Gastrocnemius medialis (tissue), 4 donors: ENCODE measurements at regions not wholly inside any gene's neighbourhood (a gene's known extent, or its start where the extent isn't known, plus 50 kb on each side); places are given as distances from the start of the nearest gene placed in this dataset.
A peak's percentile ranks its signal among the peaks of the same experiment; 100 is the strongest.

Experiments used
- ATAC-seq, 2 donors: fragments of 150-250 bp; one replicate each; pipeline ENCODE4 v1.9.1; 2016
- DNase-seq, 2 donors: peaks; one replicate each; pipeline ENCODE4 v3.0.0-alpha.2; 2019
- H3K27ac ChIP-seq, 4 donors: fragments of 200-600 bp; sonication (generic); 1 replicate in 1 of 4; 2 replicates in 3 of 4; pipeline ENCODE4 v1.5.1; 2016 to 2018; ENCODE audit warnings: mild to moderate bottlenecking in 2 of 4, moderate library complexity in 1 of 4
- H3K27me3 ChIP-seq, 3 donors: fragments of 200-600 bp; sonication (generic) in 2 of 3; 1 replicate in 1 of 3; 2 replicates in 2 of 3; pipeline versions ENCODE4 v1.5.1 to v1.6.0; 2016 to 2019; ENCODE audit warnings: mild to moderate bottlenecking in 1 of 3, moderate library complexity in 1 of 3
- H3K36me3 ChIP-seq, 2 donors: fragments of 200-600 bp; sonication (generic) in 1 of 2; one replicate each; pipeline ENCODE4 v1.5.1; 2017 to 2018
- H3K4me1 ChIP-seq, 2 donors: fragments of 200-600 bp; sonication (generic) in 1 of 2; one replicate each; pipeline ENCODE4 v1.5.1; 2016 to 2017; ENCODE audit warnings: mild to moderate bottlenecking in 2 of 2
- H3K4me3 ChIP-seq, 4 donors: fragments of 200-600 bp; sonication (generic) in 3 of 4; 1 replicate in 1 of 4; 2 replicates in 3 of 4; pipeline ENCODE4 v1.5.1; 2016 to 2019; ENCODE audit warnings: mild to moderate bottlenecking in 2 of 4
- H3K9me3 ChIP-seq, 3 donors: fragments of 200-600 bp; sonication (generic) in 2 of 3; 1 replicate in 1 of 3; 2 replicates in 2 of 3; pipeline ENCODE4 v1.5.1; 2016 to 2019
- CTCF ChIP-seq, 5 experiments: fragments of 450-650 bp in 3 of 5; fragments of 200-600 bp in 2 of 5; sonication (generic) in 2 of 5; IDR thresholded peaks in 4 of 5; conservative IDR thresholded peaks in 1 of 5; 1 replicate in 4 of 5; 2 replicates in 1 of 5; pipeline ENCODE4 v1.5.1; 2016 to 2019; ENCODE audit warnings: antibody characterized with exemption in 5 of 5, mild to moderate bottlenecking in 3 of 5, moderate library complexity in 3 of 5
- POLR2A ChIP-seq, 2 donors: fragments of 450-650 bp; IDR thresholded peaks; one replicate each; pipeline ENCODE4 v1.6.1; 2017; ENCODE audit warnings: antibody characterized with exemption in 2 of 2, mild to moderate bottlenecking in 2 of 2, moderate library complexity in 2 of 2
- in situ Hi-C, 4 donors: fragments of 200-750 bp; cut with MboI; loops; one replicate each; pipeline versions ENCODE4 v1.15.0 to v1.8.0; 2017; ENCODE audit warnings: low sequenced_read_pairs in 4 of 4
- intact Hi-C: fragments of 100-400 bp; cut with DNase I; formaldehyde crosslinking; loops from one replicate; pipeline ENCODE4 v1.15.1; 2023; ENCODE audit warnings: low total_unique reads

DNA sequence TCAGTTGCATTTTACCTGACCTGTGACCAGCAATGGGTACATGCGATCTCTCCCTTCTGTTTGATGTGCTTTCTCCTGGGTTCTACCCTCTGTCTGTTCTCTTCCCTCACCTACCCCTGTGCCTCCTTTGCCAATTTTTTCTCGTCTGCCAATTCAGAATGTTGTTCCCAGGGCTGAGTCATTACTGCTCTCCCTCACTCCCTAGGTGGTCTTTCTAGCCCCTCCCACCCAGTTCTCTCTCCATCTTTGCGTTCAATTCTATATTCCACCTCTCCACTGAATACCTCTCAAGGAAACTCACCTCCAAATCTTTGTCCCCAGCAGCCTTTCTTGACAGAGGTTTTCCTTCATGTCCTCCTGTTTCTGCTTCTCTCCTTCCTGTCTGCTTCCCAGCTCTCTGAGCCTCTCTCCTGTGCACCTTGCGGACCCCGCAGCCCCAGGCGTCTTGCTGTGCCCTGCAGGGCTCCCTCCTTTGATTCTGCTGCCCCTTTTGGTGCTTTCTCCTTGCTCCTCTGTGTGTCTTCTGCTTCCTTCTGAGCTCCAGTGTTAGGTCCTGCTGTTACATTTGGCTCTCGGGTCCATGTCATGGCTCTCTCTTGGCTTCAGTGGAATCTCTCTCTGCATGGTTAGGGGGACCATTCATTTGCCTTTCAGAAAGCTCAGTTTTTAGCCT lies 398.2 kb upstream of the TPM1 start:
- no peaks in the 10 kb centered on the region for H3K27me3 ChIP-seq
- H3K4me3 ChIP-seq = no peak overlapping the region
- DNase-seq = no peak
- TF ChIP-seq CTCF (IDR thresholded peaks at IDR 0.05 in 4 of 5, conservative IDR thresholded peaks at IDR 0.05 in 1 of 5) (no peak), POLR2A (IDR thresholded peaks at IDR 0.05) (no peak)
- H3K9me3 ChIP-seq = no peaks in the 10 kb centered on the region
- H3K27ac ChIP-seq = peak overlapping the region in 3 of 4 donors; percentile 66 to 75 (median 71)
- ATAC-seq = no peak
- in situ Hi-C loops (loop anchor here in 1 of 4 donors (25.0 kb wide), 1 partner anchor 257 kb away; the partner anchor contains the start of gene TLN2), intact Hi-C loops (no loop called here)
- H3K36me3 ChIP-seq = no peaks in the 10 kb centered on the region
- peaks cover 33 to 36% of the 10 kb centered on the region in 2 donors for H3K4me1 ChIP-seq

DNA sequence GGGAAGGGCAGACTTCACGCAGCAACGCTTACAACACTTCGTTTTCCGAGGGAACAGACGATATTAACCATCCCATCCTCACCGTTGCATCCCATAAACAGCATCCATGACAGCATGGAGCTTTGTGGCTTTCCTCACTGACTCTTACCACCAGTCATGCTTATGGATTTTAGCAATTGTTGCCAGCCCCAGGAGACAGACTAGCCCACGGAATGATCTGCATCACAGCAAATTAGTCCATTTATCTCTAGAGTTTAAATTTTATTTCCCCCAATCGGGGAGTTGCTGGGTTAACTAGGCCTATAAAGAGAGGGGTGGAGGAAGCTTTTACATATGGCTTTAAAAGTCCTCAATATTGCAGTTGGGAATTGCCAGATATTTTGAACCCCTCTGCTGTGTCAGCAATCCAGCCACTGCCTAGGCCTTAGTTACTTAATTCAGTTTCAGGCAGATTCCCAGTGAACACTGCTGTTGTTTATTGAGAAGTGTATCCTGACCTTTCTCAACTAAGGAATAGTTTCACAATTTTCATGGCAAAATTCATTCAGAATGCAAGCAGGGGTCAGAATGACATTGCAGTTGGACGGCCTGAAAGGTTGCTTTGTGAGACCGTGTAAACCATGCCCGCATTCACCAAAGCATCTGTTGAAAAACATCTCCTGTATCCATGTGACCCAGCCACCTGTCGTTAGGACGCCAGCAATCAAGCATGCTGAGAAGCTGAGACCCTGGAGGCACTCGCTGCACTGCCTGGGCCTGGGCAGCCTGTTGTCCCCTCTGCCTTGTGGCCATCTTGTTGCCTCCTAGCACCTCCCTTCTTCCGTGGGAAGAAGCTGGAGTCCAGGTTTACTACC lies 397.4 kb upstream of the TPM1 start:
- Histone ChIP-seq H3K36me3 (no peaks in the 10 kb centered on the region), H3K4me1 (peaks cover 28 to 37% of the 10 kb centered on the region in 2 donors), H3K27ac (peak overlapping the region; percentile 55 to 75 (median 68)), H3K9me3 (no peaks in the 10 kb centered on the region), H3K4me3 (no peak overlapping the region), H3K27me3 (no peaks in the 10 kb centered on the region)
- ATAC-seq = peak; percentile 27 to 30
- TF ChIP-seq CTCF (IDR thresholded peaks at IDR 0.05 in 4 of 5, conservative IDR thresholded peaks at IDR 0.05 in 1 of 5) (no peak), POLR2A (IDR thresholded peaks at IDR 0.05) (no peak)
- intact Hi-C loops (loop anchor here (5.0 kb wide), 2 partner anchors 98 to 188 kb away; no protein-coding TSS in a partner anchor), in situ Hi-C loops (loop anchor here in 1 of 4 donors (25.0 kb wide), 1 partner anchor 258 kb away; the partner anchor contains the start of gene TLN2)
- peak in 1 of 2 donors; percentile 50 for DNase-seq

GRCh38 chr15:62647202-62647842 lies 395.2 kb upstream of the TPM1 start:
- Histone ChIP-seq H3K27ac (peak overlapping the region; percentile 55 to 75 (median 68)), H3K9me3 (no peaks in the 10 kb centered on the region), H3K4me3 (peak overlapping the region in 3 of 4 donors; percentile 26 to 34 (median 27)), H3K36me3 (no peaks in the 10 kb centered on the region), H3K4me1 (peaks cover 28 to 39% of the 10 kb centered on the region in 2 donors), H3K27me3 (no peaks in the 10 kb centered on the region)
- intact Hi-C loops (loop anchor here (5.0 kb wide), 2 partner anchors 100 to 190 kb away; no protein-coding TSS in a partner anchor), in situ Hi-C loops (loop anchor here in 1 of 4 donors (25.0 kb wide), 1 partner anchor 260 kb away; the partner anchor contains the start of gene TLN2)
- TF ChIP-seq CTCF (IDR thresholded peaks at IDR 0.05 in 4 of 5, conservative IDR thresholded peaks at IDR 0.05 in 1 of 5) = no peak
- no peak for TF ChIP-seq POLR2A (IDR thresholded peaks at IDR 0.05)
- peak; percentile 84 to 88 for DNase-seq
- peak; percentile 89 to 96 for ATAC-seq

DNA sequence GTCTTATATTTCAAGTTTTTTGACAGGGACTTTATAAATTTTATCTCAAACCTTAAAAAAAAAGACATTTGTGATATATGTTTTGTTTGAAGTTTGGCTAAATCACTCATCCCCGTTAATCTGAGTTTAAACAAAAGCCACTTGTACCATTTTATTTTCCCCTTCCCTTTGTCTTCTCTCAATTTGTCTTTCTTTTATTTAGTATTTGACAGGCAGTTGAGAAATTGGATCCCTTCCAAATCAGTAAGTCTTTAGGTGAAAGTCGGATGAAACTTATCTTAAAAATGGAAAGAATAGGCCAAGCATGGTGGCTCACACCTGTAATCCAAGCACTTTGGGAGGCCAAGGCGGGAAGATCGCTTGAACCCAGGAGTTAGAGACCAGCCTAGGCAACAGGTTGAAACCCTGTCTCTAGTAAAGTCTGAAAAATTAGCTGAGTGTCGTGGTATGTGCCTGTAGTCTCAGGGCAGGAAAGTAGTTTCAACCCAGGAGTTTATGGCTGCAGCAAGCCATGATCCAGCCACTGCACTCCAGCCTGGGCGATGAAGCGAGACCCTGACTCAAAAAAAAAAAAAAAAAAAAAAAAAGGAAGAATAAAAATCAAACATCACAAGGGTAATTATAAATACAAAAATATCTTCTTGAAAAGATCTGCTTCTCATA lies 394.6 kb upstream of the TPM1 start:
- ATAC-seq (no peak), DNase-seq (no peak)

More for the DNA sequence above, 394.6 kb upstream of the TPM1 start:
- TF ChIP-seq CTCF (IDR thresholded peaks at IDR 0.05 in 4 of 5, conservative IDR thresholded peaks at IDR 0.05 in 1 of 5) = no peak
- TF ChIP-seq POLR2A (IDR thresholded peaks at IDR 0.05) = no peak
- in situ Hi-C loops = loop anchor here in 1 of 4 donors (25.0 kb wide), 1 partner anchor 261 kb away; the partner anchor contains the start of gene TLN2
- peak overlapping the region; percentile 55 to 75 (median 67) for H3K27ac ChIP-seq
- H3K4me1 ChIP-seq = peaks cover 28 to 39% of the 10 kb centered on the region in 2 donors
- intact Hi-C loops = loop anchor here (5.0 kb wide), 2 partner anchors 101 to 191 kb away; no protein-coding TSS in a partner anchor
- H3K27me3 ChIP-seq = no peaks in the 10 kb centered on the region
- H3K9me3 ChIP-seq = no peaks in the 10 kb centered on the region
- peak overlapping the region in 1 of 4 donors; percentile 34 for H3K4me3 ChIP-seq
- H3K36me3 ChIP-seq = peaks cover 0 to under 1% of the 10 kb centered on the region in 2 donors
